Activated T-helper 17 cell treated with anti-CD3 and anti-CD28 coated beads, Interleukin-2, amount 50 U/mL, for 72 hours (primary cell): ENCODE measurements at regions not wholly inside any gene's neighbourhood (a gene's known extent, or its start where the extent isn't known, plus 50 kb on each side); places are given as distances from the start of the nearest gene placed in this dataset.

Experiments used
- ATAC-seq: fragments of 150-1000 bp; cut with Tn5 transposase; replicated peaks from 2 replicates; pipeline ENCODE4 v1.10.0; 2021; ENCODE audit warnings: mild to moderate bottlenecking, moderate library complexity
- H3K27ac Mint-ChIP-seq: one replicate; pipeline ENCODE4 v1.8.0; 2022; ENCODE audit warnings: mixed read lengths
- H3K27me3 Mint-ChIP-seq: one replicate; pipeline ENCODE4 v1.8.0; 2022; ENCODE audit warnings: mixed read lengths
- H3K36me3 Mint-ChIP-seq: one replicate; pipeline ENCODE4 v1.8.0; 2022; ENCODE audit warnings: low read depth, mild to moderate bottlenecking, mixed read lengths
- H3K4me1 Mint-ChIP-seq: one replicate; pipeline ENCODE4 v1.8.0; 2022; ENCODE audit warnings: mixed read lengths
- H3K4me3 Mint-ChIP-seq: one replicate; pipeline ENCODE4 v1.8.0; 2022; ENCODE audit warnings: mild to moderate bottlenecking, mixed read lengths
- H3K9me3 Mint-ChIP-seq: one replicate; pipeline ENCODE4 v1.8.0; 2022; ENCODE audit warnings: mixed read lengths

GRCh38 chr5:112013660-112014059 is 256.7 kb upstream of the NREP start:
- Mint-ChIP-seq H3K27me3 (peaks cover 14% of the 10 kb centered on the region), H3K4me3 (no peak overlapping the region), H3K36me3 (no peaks in the 10 kb centered on the region), H3K9me3 (no peaks in the 10 kb centered on the region), H3K4me1 (no peaks in the 10 kb centered on the region), H3K27ac (no peak overlapping the region)
- no peak for ATAC-seq

- H3K27me3 Mint-ChIP-seq: peaks cover 13% of the 10 kb centered on the region
- H3K36me3 Mint-ChIP-seq: no peaks in the 10 kb centered on the region
- H3K4me1 Mint-ChIP-seq: no peaks in the 10 kb centered on the region
- H3K4me3 Mint-ChIP-seq: no peak overlapping the region
- H3K27ac Mint-ChIP-seq: no peak overlapping the region
- ATAC-seq: no peak
- H3K9me3 Mint-ChIP-seq: no peaks in the 10 kb centered on the region
These were observed 255.1 kb upstream of the NREP start for GRCh38 chr5:112012104-112012503.

DNA sequence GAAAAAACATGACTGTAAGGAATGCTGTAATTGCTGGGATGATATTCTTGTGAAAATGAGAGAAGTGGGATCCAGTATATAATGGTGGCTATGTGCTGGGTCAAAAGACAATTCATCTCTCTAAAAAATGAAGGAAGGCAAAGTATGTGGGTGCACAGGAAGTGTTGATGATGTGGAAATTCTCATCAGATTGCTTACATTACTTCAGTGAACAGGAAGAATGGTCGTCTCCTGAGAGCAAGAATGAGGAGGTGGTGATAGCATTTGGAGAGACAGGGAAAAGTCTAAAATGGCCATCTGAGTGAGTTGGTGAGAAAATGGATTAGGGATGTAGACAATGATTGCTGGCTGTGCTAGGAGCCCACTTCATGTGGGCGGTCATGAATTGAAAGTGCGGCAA is 253.5 kb upstream of the NREP start:
- Mint-ChIP-seq H3K9me3 (no peaks in the 10 kb centered on the region), H3K36me3 (no peaks in the 10 kb centered on the region), H3K4me3 (no peak overlapping the region), H3K4me1 (no peaks in the 10 kb centered on the region), H3K27ac (no peak overlapping the region), H3K27me3 (peaks cover 10% of the 10 kb centered on the region)
- ATAC-seq: no peak

DNA sequence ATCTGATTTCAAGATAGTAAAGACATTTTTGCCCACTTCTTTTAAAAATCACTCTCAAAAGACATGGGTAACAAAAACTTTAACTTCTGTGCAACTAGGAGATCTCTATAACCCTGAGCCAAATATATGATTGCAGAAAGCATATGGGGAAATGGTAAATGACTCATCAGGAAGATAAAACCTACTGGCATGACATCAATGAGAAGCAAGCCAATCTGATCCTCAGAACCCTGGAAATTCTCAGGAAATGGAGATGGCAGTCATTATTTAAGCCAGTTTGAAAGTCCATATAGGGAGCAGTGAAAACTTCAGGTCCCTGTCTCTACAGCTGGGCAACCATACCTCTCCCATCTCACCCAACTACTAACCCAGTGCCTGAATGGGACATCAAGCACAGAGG is 249.7 kb upstream of the NREP start:
- no peak overlapping the region for H3K4me3 Mint-ChIP-seq
- H3K36me3 Mint-ChIP-seq: no peaks in the 10 kb centered on the region
- no peaks in the 10 kb centered on the region for H3K4me1 Mint-ChIP-seq
- no peaks in the 10 kb centered on the region for H3K9me3 Mint-ChIP-seq
- no peak for ATAC-seq
- peaks cover 8% of the 10 kb centered on the region for H3K27me3 Mint-ChIP-seq
- no peak overlapping the region for H3K27ac Mint-ChIP-seq

DNA sequence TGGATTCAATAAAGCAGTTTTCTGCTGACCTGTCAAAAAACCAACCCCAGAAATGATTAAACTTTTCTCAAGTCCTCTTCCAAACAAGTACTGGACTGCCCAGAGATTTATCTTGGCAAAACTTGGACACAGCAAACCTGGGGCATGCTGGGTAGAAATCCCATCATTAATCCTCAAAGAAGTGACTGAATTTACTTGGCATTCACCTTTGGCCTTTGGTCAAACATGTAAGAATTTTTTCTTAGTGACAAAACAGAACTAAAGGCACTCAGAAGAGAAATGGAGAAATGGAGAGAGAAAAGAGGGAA is 248.6 kb upstream of the NREP start:
- Mint-ChIP-seq H3K4me3 (no peak overlapping the region), H3K4me1 (no peaks in the 10 kb centered on the region), H3K9me3 (no peaks in the 10 kb centered on the region), H3K27me3 (peaks cover 8% of the 10 kb centered on the region), H3K36me3 (no peaks in the 10 kb centered on the region), H3K27ac (no peak overlapping the region)
- ATAC-seq: no peak

GRCh38 chr5:112004867-112005622 is 248.1 kb upstream of the NREP start:
- H3K4me3 Mint-ChIP-seq: no peak overlapping the region
- no peaks in the 10 kb centered on the region for H3K9me3 Mint-ChIP-seq
- H3K27me3 Mint-ChIP-seq: peaks cover 3% of the 10 kb centered on the region
- H3K4me1 Mint-ChIP-seq: no peaks in the 10 kb centered on the region
- H3K36me3 Mint-ChIP-seq: no peaks in the 10 kb centered on the region
- ATAC-seq: peak; percentile 49
- H3K27ac Mint-ChIP-seq: no peak overlapping the region

GRCh38 chr5:112002376-112002775 is 245.4 kb upstream of the NREP start:
- Mint-ChIP-seq H3K4me3 (no peak overlapping the region), H3K27ac (no peak overlapping the region), H3K27me3 (peaks cover 6% of the 10 kb centered on the region), H3K4me1 (no peaks in the 10 kb centered on the region), H3K9me3 (no peaks in the 10 kb centered on the region), H3K36me3 (no peaks in the 10 kb centered on the region)
- ATAC-seq: no peak

DNA sequence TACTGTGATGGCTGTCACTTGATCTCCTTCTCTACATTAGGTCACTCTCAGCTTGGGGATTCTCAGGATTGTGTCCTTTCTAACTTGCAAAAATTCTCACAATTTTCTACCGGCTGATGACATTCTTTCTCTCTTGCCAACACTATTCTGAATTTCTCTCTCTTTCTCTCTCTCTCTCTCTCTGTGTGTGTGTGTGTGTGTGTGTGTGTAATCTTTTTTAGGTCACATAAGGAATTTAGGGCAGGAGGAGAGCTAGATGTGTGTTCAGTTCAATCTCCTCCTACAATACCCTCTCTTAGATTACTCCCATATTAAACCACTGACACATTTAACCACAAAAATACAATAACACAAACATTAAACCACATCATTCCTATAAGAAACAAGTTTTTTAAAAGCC is 242.3 kb upstream of the NREP start:
- H3K9me3 Mint-ChIP-seq: no peaks in the 10 kb centered on the region
- peaks cover 4% of the 10 kb centered on the region for H3K27me3 Mint-ChIP-seq
- H3K36me3 Mint-ChIP-seq: no peaks in the 10 kb centered on the region
- no peak overlapping the region for H3K4me3 Mint-ChIP-seq
- ATAC-seq: no peak
- no peaks in the 10 kb centered on the region for H3K4me1 Mint-ChIP-seq
- H3K27ac Mint-ChIP-seq: no peak overlapping the region

- no peaks in the 10 kb centered on the region for H3K4me1 Mint-ChIP-seq
- H3K4me3 Mint-ChIP-seq: no peak overlapping the region
- no peak overlapping the region for H3K27ac Mint-ChIP-seq
- H3K27me3 Mint-ChIP-seq: peaks cover 4% of the 10 kb centered on the region
- no peaks in the 10 kb centered on the region for H3K9me3 Mint-ChIP-seq
- no peak for ATAC-seq
- no peaks in the 10 kb centered on the region for H3K36me3 Mint-ChIP-seq
These were observed 241.9 kb upstream of the NREP start for GRCh38 chr5:111998871-111999270.

DNA sequence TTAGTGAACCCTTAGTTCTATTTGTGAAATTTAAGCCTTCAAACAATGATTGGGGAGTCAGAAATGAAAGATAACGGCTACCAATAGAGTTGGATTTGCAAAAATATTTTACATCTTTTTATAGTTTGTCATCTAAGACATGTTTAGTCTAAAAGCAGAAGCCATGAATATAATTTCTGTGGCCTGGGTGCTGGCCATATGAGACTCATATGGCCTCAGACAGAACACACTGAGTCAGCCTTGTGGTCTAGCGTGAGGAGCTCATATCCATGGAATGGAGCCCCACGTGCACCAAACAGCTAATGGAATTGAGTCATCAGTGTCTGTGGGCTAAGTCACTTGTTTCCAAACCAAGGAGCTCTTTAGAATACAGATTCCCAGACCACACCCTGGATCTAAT is 240.7 kb upstream of the NREP start:
- Mint-ChIP-seq H3K27me3 (peaks cover 4% of the 10 kb centered on the region), H3K27ac (no peak overlapping the region), H3K4me3 (no peak overlapping the region), H3K36me3 (no peaks in the 10 kb centered on the region), H3K4me1 (no peaks in the 10 kb centered on the region), H3K9me3 (no peaks in the 10 kb centered on the region)
- peak; percentile 32 for ATAC-seq

GRCh38 chr5:111997308-111997707 is 240.3 kb upstream of the NREP start:
- Mint-ChIP-seq H3K4me1 (no peaks in the 10 kb centered on the region), H3K9me3 (no peaks in the 10 kb centered on the region), H3K27ac (no peak overlapping the region), H3K4me3 (no peak overlapping the region), H3K36me3 (no peaks in the 10 kb centered on the region), H3K27me3 (peaks cover 4% of the 10 kb centered on the region)
- ATAC-seq: no peak

GRCh38 chr5:111996574-111996973 is 239.6 kb upstream of the NREP start:
- peaks cover 4% of the 10 kb centered on the region for H3K27me3 Mint-ChIP-seq
- H3K4me3 Mint-ChIP-seq: no peak overlapping the region
- ATAC-seq: no peak
- no peaks in the 10 kb centered on the region for H3K9me3 Mint-ChIP-seq
- no peak overlapping the region for H3K27ac Mint-ChIP-seq
- no peaks in the 10 kb centered on the region for H3K4me1 Mint-ChIP-seq
- H3K36me3 Mint-ChIP-seq: no peaks in the 10 kb centered on the region

DNA sequence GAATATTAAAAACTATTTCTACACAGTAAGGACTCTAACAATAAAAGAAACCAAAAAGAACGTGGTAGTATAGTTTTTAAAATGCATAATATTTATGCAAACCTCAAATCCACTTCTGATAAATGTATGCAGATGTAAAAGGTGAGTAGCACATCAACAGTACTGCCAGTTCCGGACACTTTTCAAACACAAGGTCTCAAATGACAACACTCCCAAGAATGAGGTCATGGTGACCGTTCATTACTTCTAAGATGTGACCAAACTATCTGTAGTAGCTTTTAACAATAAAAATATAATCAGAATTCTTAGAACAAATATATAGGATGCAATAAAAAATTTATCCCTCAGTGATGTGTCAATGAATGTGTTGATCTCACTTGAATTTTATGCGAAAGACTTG is 238.7 kb upstream of the NREP start:
- Mint-ChIP-seq H3K9me3 (no peaks in the 10 kb centered on the region), H3K27me3 (peaks cover 4% of the 10 kb centered on the region), H3K4me3 (no peak overlapping the region), H3K36me3 (no peaks in the 10 kb centered on the region), H3K4me1 (no peaks in the 10 kb centered on the region), H3K27ac (no peak overlapping the region)
- ATAC-seq: no peak

DNA sequence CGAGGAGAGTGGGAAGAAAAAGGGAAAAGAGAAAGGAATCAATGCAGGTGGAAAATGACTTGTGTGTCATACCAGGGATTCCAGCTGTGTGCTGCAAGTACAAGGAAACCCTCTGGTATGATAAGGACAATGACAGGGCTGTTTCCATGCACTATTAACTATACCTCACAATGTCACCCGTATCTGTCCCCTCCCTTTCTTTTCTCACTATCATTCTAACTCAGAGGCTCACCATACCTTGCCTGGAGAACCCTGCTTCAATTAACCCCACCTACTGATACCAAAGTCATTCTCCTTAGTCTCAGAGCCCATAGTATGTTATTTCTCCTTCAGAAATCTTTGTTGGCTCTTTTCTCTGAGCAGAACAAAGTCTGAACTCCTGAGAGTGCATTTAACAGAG is 236.2 kb upstream of the NREP start:
- Mint-ChIP-seq H3K27me3 (no peaks in the 10 kb centered on the region), H3K4me1 (no peaks in the 10 kb centered on the region), H3K36me3 (no peaks in the 10 kb centered on the region), H3K4me3 (no peak overlapping the region), H3K27ac (no peak overlapping the region), H3K9me3 (no peaks in the 10 kb centered on the region)
- no peak for ATAC-seq

DNA sequence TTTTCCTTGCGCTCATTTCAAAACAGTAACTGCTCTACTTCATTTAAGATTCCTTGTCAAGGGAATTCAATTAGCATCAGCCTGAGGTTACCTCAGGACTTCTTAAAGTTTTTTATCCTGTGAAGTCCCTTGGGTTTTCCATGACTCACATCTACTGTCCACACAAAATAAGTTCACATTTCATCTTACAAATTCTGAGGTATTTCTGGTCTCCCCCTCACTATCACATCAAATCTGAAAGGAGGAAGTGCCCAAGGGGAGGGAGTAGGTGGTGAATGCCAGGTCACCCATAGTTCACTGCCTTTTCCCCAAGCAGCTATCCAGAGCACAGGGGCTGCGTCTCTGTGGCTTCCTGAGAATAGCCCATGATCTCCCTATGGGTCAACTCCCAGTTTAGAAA is 227.1 kb upstream of the NREP start:
- H3K36me3 Mint-ChIP-seq: no peaks in the 10 kb centered on the region
- no peak for ATAC-seq
- H3K4me3 Mint-ChIP-seq: no peak overlapping the region
- no peaks in the 10 kb centered on the region for H3K4me1 Mint-ChIP-seq
- no peaks in the 10 kb centered on the region for H3K9me3 Mint-ChIP-seq
- no peaks in the 10 kb centered on the region for H3K27me3 Mint-ChIP-seq
- no peak overlapping the region for H3K27ac Mint-ChIP-seq

DNA sequence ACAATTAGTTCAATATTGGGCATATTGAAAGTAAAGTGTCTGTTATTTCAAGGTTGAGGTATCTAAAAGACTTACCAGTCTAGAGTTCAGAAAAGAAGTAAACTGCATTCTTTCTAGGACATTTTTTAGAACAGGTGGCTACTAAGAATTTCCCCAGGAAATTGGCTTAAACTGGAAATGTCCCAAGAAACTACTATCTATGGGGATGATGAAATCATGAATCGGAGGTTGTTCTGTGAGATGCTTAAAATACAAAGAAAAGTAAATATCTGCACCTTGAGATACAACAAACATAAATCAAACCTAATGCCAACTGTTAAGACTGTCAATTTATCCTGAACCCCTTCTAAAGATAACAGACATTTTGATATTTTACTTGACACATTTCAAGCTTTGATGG is 226.5 kb upstream of the NREP start:
- Mint-ChIP-seq H3K4me1 (no peaks in the 10 kb centered on the region), H3K27me3 (no peaks in the 10 kb centered on the region), H3K4me3 (no peak overlapping the region), H3K36me3 (no peaks in the 10 kb centered on the region), H3K27ac (no peak overlapping the region), H3K9me3 (no peaks in the 10 kb centered on the region)
- ATAC-seq: no peak
